ENCODE measurements at regions not wholly inside any gene's neighbourhood (a gene's known extent, or its start where the extent isn't known, plus 50 kb on each side); places are given as distances from the start of the nearest gene placed in this dataset.
"Not testable (repeated sequence)": the region's sequence is repeated elsewhere in the genome, so short reads cannot be mapped to it uniquely, and the experiment has no call there.

DNA sequence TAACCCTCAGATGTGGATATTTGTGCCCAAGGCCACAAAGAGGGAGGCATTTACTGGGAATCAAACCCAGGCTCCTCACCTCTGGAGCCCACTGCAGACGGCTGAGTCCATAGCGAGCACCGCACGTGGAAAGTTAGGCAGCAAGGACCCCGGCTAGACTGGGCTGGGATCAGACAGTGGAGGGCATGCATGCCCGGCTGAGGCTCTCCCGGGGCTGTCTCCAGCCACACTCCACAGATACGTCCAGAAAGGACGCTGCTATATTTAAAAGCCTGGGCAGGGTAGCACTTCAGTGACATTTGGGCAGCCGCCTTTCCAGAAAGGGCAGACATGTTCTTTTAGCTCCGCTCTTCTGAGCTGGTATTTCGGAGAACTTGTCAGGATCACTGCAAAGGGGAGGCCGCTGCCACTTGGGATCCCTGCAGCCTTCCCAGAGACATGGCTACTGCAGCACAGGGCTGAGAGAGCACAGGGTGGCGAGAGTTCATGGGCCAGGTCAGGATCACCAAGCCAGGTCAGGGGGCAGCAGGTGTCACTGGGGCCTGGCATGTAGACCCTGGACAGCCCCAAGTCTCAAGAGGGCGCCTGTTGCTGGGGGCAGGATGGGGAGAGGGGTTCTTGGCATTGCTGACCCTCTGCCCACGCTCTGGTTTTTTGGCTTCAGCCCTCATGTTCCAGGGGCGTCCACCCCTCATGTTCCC, 121.7 kb downstream of the PHETA1 start:
- no peak for DNase-seq

DNA sequence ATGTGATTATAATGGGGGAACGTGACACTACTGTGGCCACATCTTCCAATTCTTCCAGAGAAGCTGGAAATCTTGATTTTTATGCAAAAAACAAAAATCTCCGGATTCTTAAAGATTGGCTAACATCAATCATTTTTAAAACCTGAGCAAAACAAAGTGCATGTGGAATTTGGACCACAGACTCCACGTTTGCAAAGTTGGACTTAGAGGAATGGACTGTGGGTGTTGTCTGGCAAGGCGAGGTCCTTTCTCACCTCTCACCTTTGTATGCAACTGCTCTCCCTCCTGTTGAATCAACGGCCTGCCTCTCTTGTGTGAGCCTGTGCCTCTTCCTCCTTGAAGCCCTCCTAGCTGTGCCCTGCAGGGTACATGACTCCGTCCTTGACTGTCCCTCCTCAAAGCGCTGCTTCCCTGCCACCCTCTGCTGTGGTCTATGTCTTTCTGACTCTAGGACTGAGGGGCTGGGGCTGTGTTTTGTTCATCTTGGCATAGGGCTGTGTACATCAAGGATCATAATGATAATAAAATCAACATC, 122.4 kb downstream of the PHETA1 start:
- no peak for DNase-seq

DNA sequence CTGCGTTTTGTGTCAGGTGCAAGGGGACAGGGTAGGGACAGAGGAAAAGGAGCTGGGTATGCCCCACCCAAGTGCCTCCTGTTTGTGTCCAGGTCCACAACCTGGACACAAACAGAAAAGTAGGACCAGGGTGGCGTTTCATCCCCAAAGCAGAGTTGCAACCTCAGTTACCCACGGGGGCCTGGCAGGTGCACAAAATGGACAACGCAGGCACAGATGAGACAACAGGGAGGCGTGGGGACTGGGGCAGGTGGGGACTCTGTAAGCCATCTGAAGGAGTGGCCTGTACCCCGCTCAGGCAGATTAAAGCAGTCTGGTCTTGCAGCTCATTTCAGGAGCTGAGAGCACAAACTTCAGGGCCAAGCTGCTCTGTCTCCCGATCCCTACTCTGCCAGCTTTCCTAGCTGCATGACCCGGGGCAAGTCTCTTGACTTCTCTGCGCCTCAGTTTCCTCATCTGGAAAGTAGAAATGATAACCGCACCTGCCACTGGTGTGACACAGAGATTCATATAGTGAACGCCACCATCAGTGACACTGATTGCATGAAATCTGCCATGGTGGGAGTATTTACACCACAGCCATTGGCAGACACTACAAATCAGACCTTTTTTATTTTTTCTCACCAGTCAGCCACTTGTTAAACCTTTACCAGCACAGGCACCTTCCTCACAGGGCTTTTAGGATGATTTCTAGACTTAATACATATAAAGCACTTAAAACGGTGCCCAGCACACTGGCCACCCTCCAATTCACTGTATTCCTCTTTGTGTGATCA, 123.0 kb downstream of the PHETA1 start:
- DNase-seq, result no peak

DNA sequence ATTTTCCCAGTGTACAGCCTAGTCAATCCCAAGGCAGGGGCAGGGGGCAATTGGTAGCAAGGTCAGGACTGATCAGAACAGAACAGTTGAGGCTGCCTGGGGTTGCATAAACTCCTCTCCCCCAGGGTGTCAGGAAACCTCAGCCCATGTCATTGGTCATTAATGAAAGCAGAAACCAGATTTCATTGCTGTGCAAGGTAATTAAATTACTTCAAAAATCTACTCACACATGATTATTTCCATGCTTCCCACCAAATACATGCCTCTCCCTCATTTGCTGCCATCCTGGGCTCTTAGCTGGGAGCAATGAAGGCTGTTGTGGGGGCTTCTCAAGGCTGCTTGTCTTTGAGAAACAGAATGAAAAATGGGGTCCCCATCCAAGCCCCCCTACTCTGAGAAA, 124.2 kb downstream of the PHETA1 start:
- DNase-seq, result no peak

DNA sequence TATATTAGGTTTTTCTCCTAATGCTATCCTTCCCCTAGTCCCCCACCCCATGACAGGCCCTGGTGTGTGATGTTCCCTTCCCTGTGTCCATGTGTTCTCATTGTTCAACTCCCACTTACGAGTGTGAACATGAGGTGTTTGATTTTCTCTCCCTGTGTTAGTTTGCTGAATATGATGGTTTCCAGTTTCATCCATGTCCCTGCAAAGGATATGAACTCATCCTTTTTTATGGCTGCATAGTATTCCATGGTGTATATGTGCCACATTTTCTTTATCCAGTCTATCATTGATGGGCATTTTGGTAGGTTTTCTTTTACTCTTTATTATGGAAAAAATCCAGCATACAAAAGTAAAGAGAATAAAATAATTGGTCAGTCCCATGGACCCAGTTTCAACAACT, 126.1 kb downstream of the PHETA1 start:
- not testable (repeated sequence) for DNase-seq

DNA sequence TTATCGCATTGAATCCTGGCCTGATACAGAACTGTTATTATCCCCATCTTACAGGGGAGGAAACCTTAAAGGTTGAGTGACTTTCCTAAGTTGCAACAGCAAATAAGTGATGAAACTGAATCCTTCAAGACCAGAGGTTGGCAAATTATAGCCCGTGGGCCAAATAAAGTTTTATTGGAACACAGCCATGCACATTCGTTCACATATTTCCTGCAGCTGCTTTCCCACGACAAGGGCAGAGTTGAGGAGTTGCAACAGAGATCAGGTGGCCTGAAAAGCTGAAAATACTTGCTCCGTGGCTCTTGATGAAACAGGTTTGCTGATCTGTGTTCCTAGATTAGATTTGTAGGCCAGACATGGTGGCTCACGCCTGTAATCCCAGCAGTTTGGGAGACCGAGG, 126.7 kb downstream of the PHETA1 start:
- DNase-seq, result no peak

DNA sequence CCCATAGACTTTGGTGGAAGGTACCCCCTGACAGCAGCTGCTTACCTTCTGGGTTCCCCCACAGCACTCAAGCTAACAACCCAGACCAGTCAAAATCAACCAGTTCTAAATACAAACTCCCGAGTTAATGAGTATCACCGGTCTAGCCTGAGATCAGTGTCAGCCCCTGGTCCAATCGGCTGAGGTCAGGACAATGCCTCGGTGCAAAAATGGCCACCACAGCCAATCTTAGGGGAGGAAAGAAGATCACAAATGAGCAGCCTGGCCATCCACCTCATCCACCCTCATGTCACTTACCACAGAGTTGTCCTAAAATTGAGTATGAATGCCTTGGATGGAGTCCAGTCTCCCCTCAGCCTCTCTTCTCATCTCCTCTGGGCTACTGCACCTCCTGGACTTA, 128.5 kb downstream of the PHETA1 start:
- no peak for DNase-seq

DNA sequence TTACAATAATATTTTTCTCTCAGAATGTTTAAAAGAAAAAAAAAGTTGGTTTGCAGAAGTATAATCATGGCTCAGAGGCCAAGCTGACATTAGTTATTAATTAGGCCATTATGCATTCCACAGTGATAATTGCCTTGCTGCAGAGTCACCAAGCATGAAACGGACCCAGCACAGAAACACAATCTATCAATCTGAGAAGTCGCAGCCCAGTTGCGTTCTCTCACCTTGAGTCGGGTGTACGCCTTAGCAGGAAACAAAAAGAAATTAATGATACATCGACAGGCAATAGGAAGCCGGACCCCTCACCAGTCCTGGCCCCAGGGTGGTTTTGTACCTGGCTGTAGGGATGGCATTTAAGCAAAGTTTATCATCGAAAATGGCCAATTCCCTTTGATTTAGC, 129.7 kb downstream of the PHETA1 start:
- no peak for DNase-seq

DNA sequence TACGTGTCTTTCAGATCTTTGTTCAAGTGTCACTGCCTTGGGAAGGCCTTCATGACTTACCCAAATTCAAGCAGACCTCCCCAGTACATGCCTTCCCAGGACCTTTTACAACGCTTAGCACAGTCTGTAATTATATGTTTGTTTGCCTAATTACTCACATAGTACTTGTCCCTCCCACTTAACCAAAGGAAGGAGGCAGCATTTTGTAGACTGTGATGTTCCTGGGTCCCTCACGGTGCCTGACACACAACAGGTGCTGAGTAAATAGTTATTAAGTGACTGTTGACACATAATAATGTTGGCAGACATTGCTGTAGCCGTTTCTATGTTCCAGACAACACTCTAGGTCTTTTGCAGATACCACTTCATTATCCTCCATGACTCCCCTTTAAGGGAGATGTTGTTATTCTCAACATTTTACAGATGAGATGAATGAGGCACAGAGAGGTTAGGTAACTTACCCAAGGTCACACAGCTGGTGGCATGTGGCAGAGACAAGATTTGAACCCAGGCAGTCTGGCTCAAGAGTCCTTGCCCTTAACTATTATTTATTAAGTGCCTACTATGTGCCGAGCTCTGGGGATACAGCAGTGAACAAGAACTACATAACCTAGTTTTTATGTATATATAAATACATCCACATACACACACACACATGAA, 130.7 kb downstream of the PHETA1 start:
- no peak for DNase-seq

DNA sequence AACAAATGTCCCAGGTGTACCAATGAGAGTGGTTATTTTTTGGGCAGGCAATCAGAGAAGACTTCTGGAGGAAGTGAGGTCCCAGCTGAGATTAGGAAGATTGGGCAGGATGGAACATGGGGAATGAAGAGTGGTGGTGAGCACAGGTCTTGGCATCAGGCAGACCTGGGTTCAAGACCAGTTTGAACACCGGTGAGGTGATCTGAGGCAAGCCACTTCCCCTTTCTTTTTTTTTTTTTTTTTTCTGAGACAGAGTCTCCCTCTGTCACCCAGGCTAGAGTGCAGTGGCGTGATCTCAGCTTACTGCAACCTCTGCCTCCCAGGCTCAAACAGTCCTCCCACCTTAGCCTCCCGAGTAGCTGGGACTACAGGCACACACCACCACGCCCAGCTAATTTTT, 134.4 kb downstream of the PHETA1 start:
- DNase-seq, result not testable (repeated sequence)

DNA sequence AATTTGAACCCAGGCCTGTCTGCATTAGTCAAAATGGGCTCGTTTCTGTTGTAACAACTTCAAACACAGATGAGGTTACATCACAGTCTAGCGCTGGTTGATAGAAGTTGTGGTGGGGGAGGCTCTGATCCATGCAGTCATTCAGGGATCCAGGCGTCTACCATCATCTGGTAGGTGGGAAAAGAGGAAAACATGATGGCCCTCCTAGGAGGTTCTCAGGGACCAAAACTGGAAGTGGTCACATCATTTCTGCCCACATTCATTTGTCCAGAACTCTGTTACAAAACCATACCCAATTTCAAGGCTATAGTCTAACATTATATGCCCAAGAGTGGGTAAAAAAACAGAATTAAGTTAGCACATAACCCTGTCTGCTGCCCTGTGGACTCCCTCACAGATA, 135.1 kb downstream of the PHETA1 start:
- no peak for DNase-seq

DNA sequence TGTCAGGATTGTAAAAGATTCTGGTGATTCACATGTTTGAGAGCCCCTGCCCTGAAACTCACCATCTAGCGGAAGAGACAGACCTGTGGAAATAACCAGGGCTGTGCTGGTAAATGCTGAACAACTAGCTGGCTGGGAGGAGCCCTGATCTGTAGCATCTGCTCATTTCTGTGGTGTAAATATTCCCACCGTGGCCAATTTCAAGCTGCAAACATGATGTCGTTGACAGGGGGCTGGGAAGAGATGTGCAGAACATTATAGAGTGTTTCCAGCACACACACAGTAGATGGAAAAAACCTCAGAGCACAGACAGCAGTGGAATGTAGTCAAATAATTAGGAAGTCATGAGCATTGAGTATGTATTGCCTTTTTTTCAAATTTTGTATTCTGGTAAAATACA, 138.2 kb downstream of the PHETA1 start:
- DNase-seq, result no peak

DNA sequence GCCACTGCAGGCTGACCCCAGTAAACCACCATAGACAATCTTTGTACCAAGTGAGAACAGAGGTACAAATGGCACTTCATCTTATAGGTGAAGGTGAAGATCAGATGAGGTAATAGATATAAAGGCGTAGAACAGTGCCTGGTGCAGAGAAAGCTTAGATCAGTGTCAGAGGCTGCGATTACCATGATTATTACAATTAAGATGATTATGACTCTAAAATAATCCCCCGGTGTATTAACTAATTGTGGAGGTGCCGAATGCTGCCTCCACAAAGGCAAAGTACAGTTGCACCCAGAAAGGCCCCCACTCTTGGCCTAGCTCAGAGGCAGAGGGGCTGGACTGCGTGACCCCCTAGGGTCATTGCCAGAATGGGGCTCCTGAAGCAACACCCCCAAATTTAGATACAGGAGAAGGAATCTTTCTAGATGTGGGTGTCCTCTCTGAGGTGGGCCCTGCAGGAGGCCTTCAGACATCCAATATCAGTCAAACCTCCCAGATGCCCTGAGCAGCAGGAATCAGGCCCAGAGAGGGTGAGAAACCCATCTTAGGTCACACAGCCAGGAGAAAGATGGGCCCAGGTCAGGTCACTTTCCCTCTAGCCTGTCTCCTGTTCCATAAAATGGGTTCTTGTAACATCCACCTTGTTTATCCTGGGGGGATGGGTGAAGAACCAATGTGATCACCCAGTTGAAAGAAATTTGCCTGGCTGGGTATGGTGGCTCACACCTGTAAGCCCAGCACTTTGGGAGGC, 139.8 kb downstream of the PHETA1 start:
- no peak for DNase-seq

DNA sequence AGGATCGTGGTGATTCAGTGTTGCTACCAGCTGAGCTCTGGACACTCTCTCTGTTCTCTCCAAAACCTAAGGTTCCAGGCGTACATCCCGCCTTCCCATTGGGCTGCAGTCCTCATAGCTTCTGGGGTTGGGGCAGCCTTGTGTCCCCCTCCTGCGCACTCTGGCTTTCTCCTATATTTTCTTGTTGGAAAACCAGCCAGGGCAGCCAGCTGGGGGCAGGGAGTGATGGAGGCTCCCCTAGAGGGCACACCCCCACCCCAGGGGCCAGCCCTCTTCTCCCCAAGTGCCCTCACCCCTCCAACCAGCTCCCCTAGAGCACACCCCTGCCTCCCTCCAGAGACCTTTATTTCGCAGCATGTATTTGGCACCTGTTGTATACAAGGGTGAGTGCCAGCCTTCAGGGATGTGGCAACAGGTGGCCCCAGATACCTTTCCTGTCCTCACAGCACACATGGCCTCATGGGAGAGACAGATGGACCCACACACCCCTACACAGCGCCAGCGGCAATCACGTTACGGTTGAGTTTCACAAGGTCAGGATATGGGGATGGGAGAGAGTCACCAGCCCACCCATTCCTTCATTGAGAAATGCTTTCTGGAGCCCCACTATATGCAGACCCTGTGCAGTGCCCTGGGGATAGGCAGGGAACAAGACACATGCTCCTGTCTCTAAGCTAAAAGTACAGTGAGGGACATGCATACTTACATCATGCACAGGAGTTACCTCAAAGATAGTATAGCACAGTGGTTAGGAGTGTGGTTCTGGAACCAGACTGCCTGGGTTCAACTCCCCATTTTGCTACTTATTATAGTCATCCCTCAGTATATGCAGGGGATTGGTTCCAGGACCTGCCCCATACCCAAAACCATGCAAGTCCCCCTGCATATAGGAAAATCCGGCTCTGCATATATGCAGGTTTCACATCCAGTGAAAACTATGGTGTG, 141.1 kb downstream of the PHETA1 start:
- no peak for DNase-seq

DNA sequence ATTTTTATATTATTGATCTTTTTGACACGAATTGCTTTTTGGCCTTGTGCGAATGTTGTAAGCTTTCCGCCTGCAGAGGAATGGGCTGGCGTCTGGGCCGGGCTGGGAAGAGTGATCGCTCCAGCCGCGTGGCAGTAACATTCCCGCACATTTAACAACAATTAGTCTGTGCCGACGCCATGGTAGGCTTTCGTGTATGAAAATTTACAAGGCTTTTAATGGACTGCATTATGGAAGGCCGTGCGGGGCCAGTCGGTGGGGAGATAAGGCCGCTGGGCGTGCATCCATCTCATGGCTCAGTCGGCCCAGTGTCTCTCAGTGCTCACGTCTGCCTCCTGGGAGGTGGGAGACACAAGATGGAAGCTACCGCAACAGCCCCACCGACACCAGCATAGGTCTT, 142.2 kb downstream of the PHETA1 start:
- no peak for DNase-seq

DNA sequence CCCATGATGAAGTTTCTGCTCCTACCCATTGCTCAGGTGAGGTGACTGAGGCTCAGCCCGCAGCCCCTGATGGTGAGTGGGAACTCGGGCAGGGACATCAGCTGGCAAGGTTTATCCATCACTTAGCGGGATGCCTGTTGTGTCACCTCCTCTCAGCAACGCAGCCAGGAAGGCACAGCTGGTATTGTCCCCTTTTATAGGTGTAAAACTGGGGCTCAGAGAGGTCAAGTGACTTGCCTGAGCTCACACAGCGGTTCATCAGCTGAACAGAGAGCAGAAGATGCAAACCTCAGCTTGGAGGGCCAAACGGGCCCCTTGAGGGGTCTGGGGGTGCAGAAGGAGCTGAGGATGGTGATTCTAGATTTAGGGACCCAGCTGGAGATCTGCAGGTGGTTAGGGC, 143.6 kb downstream of the PHETA1 start:
- DNase-seq, result no peak

DNA sequence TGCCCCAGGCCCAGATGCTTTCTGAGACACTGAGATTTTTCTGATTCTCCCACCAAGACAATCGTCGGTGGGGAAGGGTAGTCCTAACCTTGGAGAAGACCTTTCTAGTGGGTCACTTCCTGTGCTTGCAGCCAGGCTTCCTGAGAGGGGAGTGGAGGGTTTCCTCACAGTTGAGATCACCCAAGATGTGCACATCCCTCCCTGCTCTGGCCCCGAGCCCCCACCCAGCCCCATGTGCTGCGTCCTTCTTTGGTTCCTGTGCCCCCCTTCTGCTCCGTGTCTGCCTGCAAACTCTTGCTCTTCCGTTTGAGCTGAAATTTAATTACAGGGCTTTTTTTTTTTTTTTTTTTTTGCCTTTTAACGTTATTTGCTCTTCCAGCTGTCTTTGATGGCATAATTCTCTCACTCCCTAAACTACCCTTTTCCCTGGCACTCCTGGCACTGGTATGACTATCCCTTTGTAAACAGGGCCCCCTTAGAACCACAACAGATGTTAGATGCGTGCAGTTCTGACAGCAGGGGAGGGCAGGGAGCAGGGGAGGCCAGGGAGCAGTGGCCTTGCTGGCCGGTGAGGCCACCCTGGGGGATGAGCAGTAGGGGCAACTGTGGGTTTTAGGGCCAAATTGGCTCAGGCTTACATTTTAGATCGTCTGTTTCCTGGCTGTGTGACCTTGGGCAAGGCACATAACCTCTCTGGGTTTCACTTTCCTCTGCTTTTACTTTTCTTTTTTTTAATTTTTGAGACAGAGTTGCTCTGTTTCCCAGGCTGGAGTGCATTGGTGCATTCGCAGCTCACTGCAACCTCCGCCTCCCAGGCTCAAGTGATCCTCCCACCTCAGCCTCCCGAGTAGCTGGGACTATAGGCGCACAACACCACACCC, 144.5 kb downstream of the PHETA1 start:
- DNase-seq, result no peak

DNA sequence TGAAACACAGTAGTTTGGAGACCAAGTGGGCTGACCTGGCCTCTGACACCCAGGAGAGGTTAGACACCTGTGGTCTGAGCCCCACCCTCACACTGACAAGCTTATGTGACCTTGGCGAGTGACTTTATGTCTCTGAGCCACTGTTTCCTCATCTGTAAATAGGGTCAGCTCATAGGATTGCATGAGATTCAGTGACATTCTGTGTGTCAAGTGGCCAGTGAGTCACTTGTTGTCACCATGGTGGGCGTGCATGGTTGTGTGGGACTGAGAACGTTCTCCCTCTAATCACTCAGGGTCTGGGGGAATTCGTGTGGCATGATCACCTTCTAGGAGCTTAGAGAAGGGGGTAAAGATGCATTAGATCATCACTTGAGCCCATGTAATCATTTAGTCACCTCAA, 146.4 kb downstream of the PHETA1 start:
- DNase-seq, result no peak

DNA sequence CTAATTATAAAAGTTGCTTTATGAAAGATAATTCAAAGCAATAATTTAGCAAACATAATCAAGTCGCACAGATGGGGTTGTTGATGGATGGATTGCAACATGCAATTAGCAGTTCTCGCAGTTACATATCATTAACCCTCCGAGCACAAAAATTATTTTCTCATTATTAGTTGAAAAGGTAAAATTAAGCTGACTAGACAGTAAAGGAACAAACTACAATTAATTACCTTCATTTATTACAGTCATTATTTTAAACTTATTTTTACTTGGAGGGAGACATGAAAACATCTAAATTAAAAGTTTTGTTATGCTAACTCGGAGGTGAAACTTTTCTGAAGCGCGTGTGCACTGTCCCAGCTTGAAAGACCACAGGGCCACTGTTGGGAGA, 146.9 kb downstream of the PHETA1 start:
- DNase-seq, result no peak

DNA sequence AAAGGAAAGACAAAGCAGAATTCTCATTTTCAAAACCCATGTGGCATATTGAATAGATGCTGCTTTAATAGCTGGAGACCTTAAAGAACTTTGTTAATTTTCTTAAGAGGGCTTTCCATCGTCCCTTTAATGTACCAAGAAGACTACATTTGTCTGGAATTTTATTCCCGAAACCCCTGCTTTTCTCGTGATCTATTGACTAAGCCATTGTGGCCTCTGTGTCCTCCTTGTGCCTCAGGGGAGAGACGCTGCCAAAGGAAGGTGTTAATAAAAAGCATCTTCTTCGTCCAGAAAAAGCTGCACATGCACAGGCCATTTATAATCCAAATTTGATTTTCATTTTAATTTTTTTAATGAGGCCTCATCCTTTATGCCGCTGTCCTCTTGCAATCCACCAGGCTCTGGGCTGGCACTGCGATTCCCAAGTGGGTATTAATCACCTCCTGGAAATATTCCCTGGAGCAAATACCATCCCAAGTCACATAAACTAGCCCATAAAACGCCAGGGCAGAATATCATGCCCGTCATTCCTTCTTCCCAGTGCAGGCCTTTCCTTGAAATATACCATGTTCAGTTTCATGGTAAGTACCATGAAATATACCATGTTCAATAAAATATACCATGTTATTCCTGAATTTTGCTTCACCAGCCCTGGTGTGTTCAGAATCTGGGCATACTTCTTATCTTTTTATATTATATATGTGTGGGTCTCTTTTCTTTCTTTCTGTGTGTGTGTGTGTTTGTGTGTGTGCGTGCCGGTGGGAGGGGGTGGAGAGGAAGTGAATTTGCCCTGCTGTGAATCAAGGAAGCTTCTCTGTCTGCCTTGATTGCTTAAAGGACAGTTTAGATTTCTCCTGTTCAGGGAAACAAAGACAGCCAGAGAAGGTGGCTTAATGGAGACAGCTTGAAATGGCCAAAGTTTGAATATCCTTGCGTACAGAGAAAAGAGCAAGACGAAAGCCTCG, 147.6 kb downstream of the PHETA1 start:
- no peak for DNase-seq
